Progenitor cell of endocrine pancreas (in vitro differentiated cells): ENCODE measurements at regions not wholly inside any gene's neighbourhood (a gene's known extent, or its start where the extent isn't known, plus 50 kb on each side); places are given as distances from the start of the nearest gene placed in this dataset.

Experiments
- DNase-seq: peaks from one replicate; pipeline ENCODE4 v3.0.0; 2021; ENCODE audit warnings: low spot score; ENCODE audit not compliant: unreplicated experiment
- H3K27ac Mint-ChIP-seq: 2 replicates; pipeline ENCODE4 v1.8.0; 2021; ENCODE audit warnings: mild to moderate bottlenecking, moderate library complexity, mixed read lengths
- H3K27me3 Mint-ChIP-seq: 2 replicates; pipeline ENCODE4 v1.8.0; 2021; ENCODE audit warnings: mixed read lengths
- H3K36me3 Mint-ChIP-seq: 2 replicates; pipeline ENCODE4 v1.8.0; 2022; ENCODE audit warnings: mixed read lengths; ENCODE audit not compliant: insufficient read depth
- H3K4me1 Mint-ChIP-seq: 2 replicates; pipeline ENCODE4 v1.8.0; 2021; ENCODE audit warnings: low read depth, mixed read lengths
- H3K4me3 Mint-ChIP-seq: 2 replicates; pipeline ENCODE4 v1.8.0; 2021; ENCODE audit warnings: low read depth, mild to moderate bottlenecking, moderate library complexity, mixed read lengths
- H3K9me3 Mint-ChIP-seq: 2 replicates; pipeline ENCODE4 v1.8.0; 2021; ENCODE audit warnings: low read depth, mixed read lengths
- TF ChIP-seq, protein P1 (sequence below): fragments of 200-600 bp; sonication (generic); IDR thresholded peaks from one replicate; pipeline ENCODE4 v1.5.0; 2021; ENCODE audit warnings: antibody characterized with exemption, mild to moderate bottlenecking; ENCODE audit not compliant: unreplicated experiment

DNA sequence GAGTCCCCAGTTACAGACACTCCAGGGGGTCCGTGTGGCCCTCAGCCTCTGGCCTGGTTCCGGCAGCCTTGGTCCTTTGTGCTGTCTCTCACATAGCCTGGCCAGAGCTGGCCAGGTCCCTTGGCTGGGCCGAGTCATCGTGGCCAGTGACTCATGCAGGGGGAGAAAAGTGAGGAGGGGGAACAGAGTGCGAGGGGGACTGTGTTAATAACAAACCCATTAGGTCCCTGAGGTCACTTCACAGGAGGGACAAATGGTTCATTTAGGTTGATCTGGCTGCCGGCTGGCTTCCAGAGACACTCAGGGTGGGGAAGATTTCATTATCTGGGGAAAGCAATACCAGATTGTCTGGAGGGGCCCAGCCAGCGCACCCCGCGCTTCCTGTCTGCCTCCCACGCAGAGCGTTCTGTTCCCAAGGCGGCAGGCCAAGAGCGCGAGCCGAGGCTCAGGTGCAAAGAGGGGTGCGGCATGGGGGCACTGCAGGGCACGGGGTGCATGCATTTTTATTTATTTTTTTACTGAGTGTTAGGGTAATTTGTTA is 223.1 kb downstream of the SEC14L1 start:
- peaks cover 41% of the 10 kb centered on the region for H3K4me1 Mint-ChIP-seq
- H3K27me3 Mint-ChIP-seq, result no peaks in the 10 kb centered on the region
- H3K9me3 Mint-ChIP-seq, result no peaks in the 10 kb centered on the region
- TF ChIP-seq, protein P1, sequence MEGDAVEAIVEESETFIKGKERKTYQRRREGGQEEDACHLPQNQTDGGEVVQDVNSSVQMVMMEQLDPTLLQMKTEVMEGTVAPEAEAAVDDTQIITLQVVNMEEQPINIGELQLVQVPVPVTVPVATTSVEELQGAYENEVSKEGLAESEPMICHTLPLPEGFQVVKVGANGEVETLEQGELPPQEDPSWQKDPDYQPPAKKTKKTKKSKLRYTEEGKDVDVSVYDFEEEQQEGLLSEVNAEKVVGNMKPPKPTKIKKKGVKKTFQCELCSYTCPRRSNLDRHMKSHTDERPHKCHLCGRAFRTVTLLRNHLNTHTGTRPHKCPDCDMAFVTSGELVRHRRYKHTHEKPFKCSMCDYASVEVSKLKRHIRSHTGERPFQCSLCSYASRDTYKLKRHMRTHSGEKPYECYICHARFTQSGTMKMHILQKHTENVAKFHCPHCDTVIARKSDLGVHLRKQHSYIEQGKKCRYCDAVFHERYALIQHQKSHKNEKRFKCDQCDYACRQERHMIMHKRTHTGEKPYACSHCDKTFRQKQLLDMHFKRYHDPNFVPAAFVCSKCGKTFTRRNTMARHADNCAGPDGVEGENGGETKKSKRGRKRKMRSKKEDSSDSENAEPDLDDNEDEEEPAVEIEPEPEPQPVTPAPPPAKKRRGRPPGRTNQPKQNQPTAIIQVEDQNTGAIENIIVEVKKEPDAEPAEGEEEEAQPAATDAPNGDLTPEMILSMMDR, result no peak
- H3K4me3 Mint-ChIP-seq, result peak overlapping the region; percentile 27
- DNase-seq, result no peak
- H3K27ac Mint-ChIP-seq, result peak overlapping the region; percentile 96
- no peaks in the 10 kb centered on the region for H3K36me3 Mint-ChIP-seq

DNA sequence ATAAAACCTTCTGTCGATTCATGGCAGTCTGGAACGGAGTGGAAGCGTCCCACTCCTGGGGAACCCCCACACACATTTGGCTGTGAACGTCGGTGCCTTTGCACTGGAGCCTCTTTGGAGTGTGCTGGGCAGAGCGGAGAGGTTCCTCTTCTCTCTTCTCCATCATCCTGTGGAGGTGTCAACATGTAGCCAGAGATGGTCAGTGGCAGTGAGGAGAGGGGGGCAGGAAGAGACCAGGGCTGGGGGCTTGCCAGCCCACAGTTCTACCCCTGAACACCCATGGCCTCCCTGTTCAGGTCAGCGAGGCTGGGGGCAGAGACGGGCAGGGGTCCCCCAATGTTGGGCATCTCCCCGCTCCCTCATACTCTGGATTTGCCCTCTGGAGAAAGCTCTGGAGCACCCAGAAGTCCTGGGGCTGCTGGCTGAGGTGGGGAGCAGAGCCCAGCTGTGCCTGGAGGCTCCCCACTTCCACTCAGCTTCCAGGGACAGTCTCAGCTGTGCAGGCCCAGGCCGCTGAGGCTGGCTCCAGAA is 223.7 kb downstream of the SEC14L1 start:
- Mint-ChIP-seq H3K27me3 (no peaks in the 10 kb centered on the region), H3K9me3 (no peaks in the 10 kb centered on the region), H3K4me3 (no peak overlapping the region), H3K4me1 (peaks cover 41% of the 10 kb centered on the region), H3K27ac (peak overlapping the region; percentile 96), H3K36me3 (no peaks in the 10 kb centered on the region)
- TF ChIP-seq, protein P1, result no peak
- DNase-seq, result no peak

DNA sequence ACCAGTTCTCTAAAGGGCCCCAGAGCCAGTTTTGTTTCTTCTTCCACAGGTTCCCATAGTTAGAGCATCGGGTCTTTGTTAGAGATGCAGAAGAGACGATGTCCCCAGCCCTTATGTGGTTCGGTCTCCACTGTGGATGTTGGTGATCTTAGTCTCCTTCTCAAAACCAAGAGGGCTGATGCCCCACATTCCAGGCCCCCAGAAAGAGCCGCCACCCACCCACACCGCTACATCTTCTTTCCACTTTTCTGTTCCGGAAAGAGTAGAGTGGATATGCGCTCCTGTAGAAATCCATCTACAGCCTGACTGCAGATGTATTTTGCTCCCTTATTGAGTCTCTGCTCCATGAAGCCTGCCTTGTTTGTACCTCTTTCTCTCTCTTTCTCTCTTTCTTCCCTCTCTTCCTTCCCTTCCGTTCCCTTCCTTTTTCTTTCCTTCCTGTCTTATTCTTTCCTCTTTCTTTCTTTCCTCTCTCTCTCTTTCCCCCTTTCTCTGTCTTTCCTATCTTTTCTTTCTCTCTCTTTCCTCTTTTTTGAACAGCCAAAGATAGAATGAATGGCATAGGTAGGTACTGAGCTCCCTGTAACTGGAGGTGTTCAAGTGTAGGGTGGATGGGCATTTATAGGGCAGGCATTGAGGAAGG is 224.3 kb downstream of the SEC14L1 start:
- TF ChIP-seq, protein P1, result no peak
- no peak overlapping the region for H3K4me3 Mint-ChIP-seq
- no peaks in the 10 kb centered on the region for H3K9me3 Mint-ChIP-seq
- no peak for DNase-seq
- no peaks in the 10 kb centered on the region for H3K27me3 Mint-ChIP-seq
- no peaks in the 10 kb centered on the region for H3K36me3 Mint-ChIP-seq
- H3K4me1 Mint-ChIP-seq, result peaks cover 41% of the 10 kb centered on the region
- H3K27ac Mint-ChIP-seq, result peak overlapping the region; percentile 58

DNA sequence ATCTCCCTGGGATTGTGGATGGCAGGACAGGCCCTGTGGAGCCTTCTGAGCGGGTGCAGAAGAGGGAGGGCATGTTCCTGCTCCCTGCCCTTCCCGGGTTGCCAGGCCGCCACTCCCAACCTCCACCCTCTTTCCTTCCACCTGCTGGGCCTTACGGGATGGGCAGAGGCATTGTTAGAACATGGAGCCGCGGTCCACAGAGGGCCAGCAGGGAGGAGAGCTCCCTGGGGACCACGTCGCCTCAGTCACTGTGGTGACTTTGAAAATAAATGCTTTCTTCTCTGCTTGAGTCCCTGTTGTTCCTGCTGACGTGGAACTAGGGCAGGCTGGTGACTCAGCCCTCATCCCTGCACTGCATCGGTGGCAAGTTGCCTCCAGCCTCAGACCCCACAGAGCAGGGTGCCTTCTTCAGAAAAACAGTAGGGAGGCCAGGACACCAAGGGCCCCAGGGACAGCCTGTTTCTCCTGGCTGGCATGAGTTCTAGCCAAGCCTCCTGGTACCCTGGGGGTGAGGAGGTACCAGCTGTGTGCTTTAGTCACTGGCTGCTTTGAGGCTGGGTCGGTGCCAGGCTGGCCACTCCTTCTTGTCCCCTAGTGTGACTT is 224.9 kb downstream of the SEC14L1 start:
- Mint-ChIP-seq H3K36me3 (no peaks in the 10 kb centered on the region), H3K9me3 (no peaks in the 10 kb centered on the region), H3K27me3 (no peaks in the 10 kb centered on the region), H3K27ac (peak overlapping the region; percentile 58), H3K4me1 (peaks cover 43% of the 10 kb centered on the region), H3K4me3 (no peak overlapping the region)
- TF ChIP-seq, protein P1, result no peak
- no peak for DNase-seq

DNA sequence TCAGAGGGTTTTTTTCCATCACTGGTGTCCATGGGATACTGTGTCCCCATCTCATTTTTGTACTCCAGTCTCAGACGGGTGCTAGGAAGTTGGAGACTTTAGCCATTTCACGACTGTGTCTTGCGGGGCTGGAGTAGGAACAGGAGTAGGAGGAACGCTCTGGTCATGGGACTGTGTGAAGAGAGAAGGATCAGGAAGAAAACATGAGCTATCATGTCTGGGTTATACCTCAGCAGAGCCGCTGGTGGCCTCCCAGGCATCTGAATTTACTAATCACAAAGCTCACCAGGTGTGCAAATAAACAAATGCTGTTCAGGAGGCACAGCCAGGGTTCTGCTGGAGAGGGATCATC is 225.4 kb downstream of the SEC14L1 start:
- TF ChIP-seq, protein P1, result no peak
- Mint-ChIP-seq H3K4me1 (peaks cover 48% of the 10 kb centered on the region), H3K4me3 (peak overlapping the region; percentile 11), H3K36me3 (no peaks in the 10 kb centered on the region), H3K27me3 (no peaks in the 10 kb centered on the region), H3K27ac (peak overlapping the region; percentile 65), H3K9me3 (no peaks in the 10 kb centered on the region)
- no peak for DNase-seq
